ENCODE measurements at regions not wholly inside any gene's neighbourhood (a gene's known extent, or its start where the extent isn't known, plus 50 kb on each side); places are given as distances from the start of the nearest gene placed in this dataset.

GRCh38 chr18:45423659-45424058, 191.6 kb upstream of the SLC14A2 start (continued):
- TF ChIP-seq ZNF462 (CRISPR knock-in tag; IDR thresholded peaks at IDR 0.05): no peak

GRCh38 chr18:45430041-45430440, 185.2 kb upstream of the SLC14A2 start:
- H3K27me3 ChIP-seq (ENCODE audit: insufficient read depth): no peaks in the 10 kb centered on the region
- H3K27ac ChIP-seq (ENCODE audit: low read depth): no peak overlapping the region
- ATAC-seq (no peak), DNase-seq (ENCODE audit: low spot score) (no peak)
- H2AFZ ChIP-seq: no peak overlapping the region
- H3K9me3 Mint-ChIP-seq: no peaks in the 10 kb centered on the region; the same call in 2 of the 3 replicates
- no peak overlapping the region for H3K4me2 ChIP-seq
- H3K4me3 ChIP-seq: no peak overlapping the region
- no peaks in the 10 kb centered on the region for H3K27me3 Mint-ChIP-seq (ENCODE audit: insufficient read depth, low read depth, poor library complexity)
- no peaks in the 10 kb centered on the region for H3K4me1 Mint-ChIP-seq
- H3K4me3 Mint-ChIP-seq: no peak overlapping the region
- no peaks in the 10 kb centered on the region for H3K36me3 ChIP-seq (ENCODE audit: insufficient read depth)
- no peaks in the 10 kb centered on the region for H4K20me1 ChIP-seq (replicated peaks; ENCODE audit: insufficient read depth)
- no peaks in the 10 kb centered on the region for H3K4me1 ChIP-seq (ENCODE audit: insufficient read depth)
- no peaks in the 10 kb centered on the region for H3K36me3 Mint-ChIP-seq (ENCODE audit: low read depth)
- no peaks in the 10 kb centered on the region for H3F3A ChIP-seq (replicated peaks; ENCODE audit: low read depth)
- no peak overlapping the region for H3K27ac Mint-ChIP-seq
- peaks cover 14% of the 10 kb centered on the region; the same call in 1 of the 2 replicates for H3K9me2 ChIP-seq (ENCODE audit: insufficient read depth)
- H3K79me2 ChIP-seq (replicated peaks; ENCODE audit: insufficient read depth): no peaks in the 10 kb centered on the region
- TF ChIP-seq ZNF114 (CRISPR knock-in tag; IDR thresholded peaks at IDR 0.05): no peak
- TF ChIP-seq ZNF462 (CRISPR knock-in tag; IDR thresholded peaks at IDR 0.05): no peak
- no peak for TF ChIP-seq CTCF (conservative IDR thresholded peaks at IDR 0.05; ENCODE audit: low read depth in 2 of 2)
- no peak for TF ChIP-seq CREB1 (CRISPR knock-in tag; IDR thresholded peaks at IDR 0.05; ENCODE audit: low read depth)
- no peak for TF ChIP-seq POLR2AphosphoS5 (IDR thresholded peaks at IDR 0.05; ENCODE audit: low read depth)
- no peak for TF ChIP-seq ETS1 (IDR thresholded peaks at IDR 0.05)
- TF ChIP-seq JUNB (IDR thresholded peaks at IDR 0.05; ENCODE audit: unreplicated experiment): no peak
